SK-MEL-5 (cell line): ENCODE measurements at regions not wholly inside any gene's neighbourhood (a gene's known extent, or its start where the extent isn't known, plus 50 kb on each side); places are given as distances from the start of the nearest gene placed in this dataset.
"Not testable (repeated sequence)": the region's sequence is repeated elsewhere in the genome, so short reads cannot be mapped to it uniquely, and the experiment has no call there.

Source experiments
- DNase-seq: peaks from one replicate; pipeline ENCODE4 v3.0.0-alpha.2; 2016; ENCODE audit warnings: low read depth, low spot score
- in situ Hi-C: cut with HindIII; loops from 2 replicates; pipeline ENCODE4 v1.10.0; 2016; ENCODE audit warnings: low sequenced_read_pairs, high pct_unique_total_duplicates, low pct_unique_long_range_greater_than_20kb

- DNase-seq = no peak
- in situ Hi-C loops = no loop called here
Measured at GRCh38 chr5:113703266-113703665, 189.8 kb downstream of the YTHDC2 start.

DNA sequence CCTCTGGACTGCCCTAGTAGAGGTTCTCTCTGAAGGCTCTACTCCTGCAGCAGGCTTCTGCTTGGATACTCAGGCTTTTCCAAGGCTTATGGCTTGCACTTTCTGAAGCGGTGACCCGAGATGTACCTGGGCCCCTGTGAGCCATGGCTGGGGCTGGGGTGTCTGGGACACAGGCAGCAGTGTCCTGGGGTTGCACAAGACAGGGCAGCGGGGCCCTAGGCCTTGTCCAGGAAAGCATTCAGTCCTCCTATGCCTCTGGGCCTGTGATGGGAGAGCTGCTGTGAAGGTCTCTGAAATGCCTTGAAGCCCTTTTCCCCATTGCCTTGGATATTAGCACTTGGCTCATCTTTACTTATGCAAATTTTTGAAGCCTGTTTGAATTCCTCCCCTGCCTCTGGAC is 192.2 kb downstream of the YTHDC2 start:
- in situ Hi-C loops = no loop called here
- DNase-seq = no peak

DNA sequence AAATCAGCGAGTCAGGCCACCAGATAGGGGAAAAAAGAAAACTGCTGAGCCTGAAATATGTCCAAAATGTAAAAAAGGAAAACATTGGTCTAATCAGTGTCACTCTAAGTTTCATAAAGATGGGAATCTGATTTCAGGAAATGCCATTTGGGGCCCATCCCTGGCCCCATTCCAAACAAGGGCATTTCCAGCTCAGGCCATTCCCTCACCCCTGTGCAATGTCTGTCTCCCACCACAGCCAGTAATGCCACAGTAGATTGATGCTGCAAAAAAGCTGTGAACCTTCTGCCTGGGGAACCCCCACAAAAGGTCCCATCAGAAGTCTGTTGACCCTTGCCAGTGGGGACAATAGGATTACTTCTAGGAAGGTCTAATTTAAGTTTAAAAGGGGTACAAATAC is 199.6 kb downstream of the YTHDC2 start:
- no peak for DNase-seq
- in situ Hi-C loops = no loop called here

DNA sequence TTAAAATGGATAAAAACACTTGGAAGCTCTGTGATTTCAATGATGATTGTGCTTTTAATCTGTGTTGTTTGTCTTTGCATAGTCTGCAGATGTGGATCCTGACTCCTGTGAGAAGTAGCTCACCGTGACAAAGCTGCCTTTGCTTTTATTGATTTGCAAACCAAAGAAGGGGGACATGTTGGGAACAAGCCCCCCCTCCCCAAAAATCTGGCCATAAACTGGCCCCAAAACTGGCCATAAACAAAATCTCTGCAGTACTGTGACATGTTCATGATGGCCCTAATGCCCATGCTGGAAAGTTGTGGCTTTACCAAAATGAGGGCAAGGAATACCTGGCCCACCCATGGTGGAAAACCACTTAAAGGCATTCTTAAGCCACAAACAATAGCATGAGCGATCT is 202.4 kb downstream of the YTHDC2 start:
- DNase-seq, in situ Hi-C loops: not testable (repeated sequence)

DNA sequence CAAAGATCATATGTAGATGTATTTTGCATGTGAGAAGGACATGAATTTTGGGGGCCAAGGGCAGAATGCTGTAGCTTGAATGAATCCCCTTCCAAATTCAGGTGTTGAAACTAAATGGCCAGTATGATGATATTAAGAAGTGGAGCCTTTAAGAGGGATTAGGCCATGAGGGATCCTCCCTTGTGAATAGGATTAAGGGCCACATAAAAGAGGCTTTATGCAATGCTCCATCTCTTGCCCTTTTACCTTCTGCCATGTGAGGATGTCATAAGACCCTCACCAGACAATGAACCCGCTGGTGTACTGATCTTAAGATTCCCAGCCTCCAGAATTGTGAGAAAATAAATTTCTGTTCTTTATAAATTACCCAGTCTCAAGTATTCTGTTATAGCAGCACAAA is 206.1 kb downstream of the YTHDC2 start:
- in situ Hi-C loops = no loop called here

DNA sequence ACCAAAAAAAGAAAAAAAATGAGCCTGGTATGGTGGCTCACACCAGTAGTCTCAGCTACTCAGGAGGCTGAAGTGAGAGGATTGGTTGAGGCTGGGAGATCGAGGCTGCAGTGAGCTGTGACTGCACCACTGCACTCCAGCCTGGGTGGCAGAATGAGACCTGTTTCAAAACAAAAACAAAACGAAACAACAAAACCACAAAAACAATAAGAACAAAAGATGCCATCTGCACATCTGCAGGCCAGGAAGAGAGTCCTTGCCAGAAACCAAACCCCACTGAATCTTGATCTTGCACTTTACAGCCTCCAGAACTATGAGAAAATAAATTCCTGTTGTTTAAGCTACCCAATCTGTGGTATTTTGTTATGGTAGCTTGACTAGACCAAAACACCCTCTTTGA is 207.7 kb downstream of the YTHDC2 start:
- DNase-seq = no peak
- in situ Hi-C loops = no loop called here

More for the DNA sequence above, 206.1 kb downstream of the YTHDC2 start:
- DNase-seq = peak; percentile 77

GRCh38 chr5:113723021-113723420 is 209.5 kb downstream of the YTHDC2 start:
- in situ Hi-C loops = no loop called here

GRCh38 chr5:113735751-113736150 is 222.3 kb downstream of the YTHDC2 start:
- DNase-seq = no peak
- in situ Hi-C loops = no loop called here

More at GRCh38 chr5:113723021-113723420, 209.5 kb downstream of the YTHDC2 start:
- DNase-seq = no peak

DNA sequence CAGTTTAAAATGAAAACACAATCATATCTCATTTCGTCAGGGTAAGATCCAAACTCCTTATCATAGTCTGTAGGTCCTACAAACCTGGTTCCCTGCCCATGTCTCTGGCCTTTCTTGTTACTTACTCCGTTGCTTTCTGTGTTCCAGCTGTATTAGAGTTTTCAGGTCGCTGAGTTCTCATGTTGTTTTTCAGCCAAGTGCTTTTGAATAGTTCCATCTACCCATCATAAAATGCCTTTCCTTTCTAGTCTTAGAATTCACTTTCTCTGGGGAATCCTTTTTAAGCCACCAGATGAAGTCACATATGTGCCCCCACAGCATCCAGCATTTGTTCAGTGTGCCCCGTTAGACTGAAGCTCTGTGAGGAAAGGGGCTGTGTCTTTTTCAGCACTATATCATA is 228.7 kb downstream of the YTHDC2 start:
- no peak for DNase-seq
- in situ Hi-C loops = no loop called here

- DNase-seq = no peak
- in situ Hi-C loops = no loop called here
Measured at GRCh38 chr5:113742639-113743038, 229.1 kb downstream of the YTHDC2 start.

GRCh38 chr5:113748403-113748802 is 234.9 kb downstream of the YTHDC2 start:
- DNase-seq = no peak
- in situ Hi-C loops = no loop called here

- no peak for DNase-seq
- in situ Hi-C loops = no loop called here
Measured at GRCh38 chr5:113749334-113749733, 235.8 kb downstream of the YTHDC2 start.

- in situ Hi-C loops, DNase-seq: not testable (repeated sequence)
Measured at GRCh38 chr5:113753182-113753581, 239.7 kb downstream of the YTHDC2 start.

GRCh38 chr5:113755516-113755915 is 242.0 kb downstream of the YTHDC2 start:
- in situ Hi-C loops = no loop called here
- no peak for DNase-seq

GRCh38 chr5:113757508-113757907 is 244.0 kb downstream of the YTHDC2 start:
- peak; percentile 19 for DNase-seq
- in situ Hi-C loops = no loop called here

DNA sequence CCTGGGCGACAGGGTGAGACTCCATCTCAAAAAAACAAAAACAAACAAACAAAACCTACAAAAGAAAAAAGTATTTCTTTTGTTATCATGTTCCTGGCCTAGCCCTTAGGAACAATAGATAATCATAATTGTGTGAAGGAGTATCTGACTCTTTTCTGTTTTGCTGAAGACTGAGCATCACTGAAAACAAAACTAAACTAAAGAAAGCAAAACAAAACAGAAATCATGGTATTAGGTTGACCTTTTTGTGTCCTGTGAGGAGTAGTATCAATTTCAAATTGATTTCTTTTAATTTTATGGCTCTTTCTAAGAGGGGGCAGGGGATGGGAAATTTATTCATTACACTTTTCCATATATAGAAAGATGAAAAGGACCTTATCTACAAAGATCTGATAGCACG is 246.0 kb downstream of the YTHDC2 start:
- no peak for DNase-seq
- in situ Hi-C loops = no loop called here

GRCh38 chr5:113760486-113760885 is 247.0 kb downstream of the YTHDC2 start:
- in situ Hi-C loops = no loop called here
- no peak for DNase-seq

GRCh38 chr5:113761594-113761993 is 248.1 kb downstream of the YTHDC2 start:
- no peak for DNase-seq
- in situ Hi-C loops = no loop called here

DNA sequence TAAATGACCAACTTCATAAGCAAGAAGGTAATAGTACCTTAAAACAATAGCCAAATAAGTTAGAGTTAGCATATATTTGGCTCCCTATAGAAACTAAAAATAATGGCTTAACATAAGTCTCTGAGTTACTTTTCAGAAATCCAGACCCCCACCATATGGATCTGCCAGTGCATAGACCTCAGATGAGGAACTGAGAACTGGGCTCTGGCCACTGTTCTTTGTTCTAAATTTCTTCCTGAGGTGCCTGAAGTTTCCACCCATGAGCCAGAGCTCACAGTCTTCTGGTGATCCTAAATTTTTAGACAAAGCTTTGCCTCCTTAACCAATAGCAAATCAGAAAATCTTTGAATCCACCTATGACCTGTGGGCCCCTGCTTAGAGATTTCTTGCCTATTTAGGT is 250.9 kb downstream of the YTHDC2 start:
- no peak for DNase-seq
- in situ Hi-C loops = no loop called here

- DNase-seq, in situ Hi-C loops: not testable (repeated sequence)
Measured at GRCh38 chr5:113766827-113767226, 253.3 kb downstream of the YTHDC2 start.
